Keratinocyte (primary cell): ENCODE measurements at regions not wholly inside any gene's neighbourhood (a gene's known extent, or its start where the extent isn't known, plus 50 kb on each side); places are given as distances from the start of the nearest gene placed in this dataset.

Source experiments
- DNase-seq: peaks from one replicate; pipeline ENCODE4 v3.0.0-alpha.2; 2011; ENCODE audit warnings: low read depth, missing footprints, low spot score
- FAIRE-seq: peaks from 2 replicates; lab custom pipeline; 2011; peaks lifted over from hg19 to GRCh38; lab: Jason Lieb, UNC
- H2AFZ ChIP-seq: 2 replicates; pipeline ENCODE4 v1.6.0; 2012; ENCODE audit warnings: low read length, control low read depth, inconsistent platforms; ENCODE audit not compliant: control insufficient read depth
- H3K27ac ChIP-seq: 2 replicates; pipeline ENCODE4 v1.5.1; 2011; ENCODE audit warnings: low read length; ENCODE audit not compliant: control insufficient read depth, insufficient read depth
- H3K27me3 ChIP-seq: 3 replicates; pipeline ENCODE4 v1.6.0; 2011; ENCODE audit warnings: low read length; ENCODE audit not compliant: control insufficient read depth, insufficient read depth; ENCODE audit errors: extremely low read depth
- H3K36me3 ChIP-seq, 2 experiments: 2 replicates in 1 of 2; 3 replicates in 1 of 2; pipeline ENCODE4 v1.5.1; 2011; ENCODE audit warnings: low read length in 2 of 2, mild to moderate bottlenecking in 1 of 2; ENCODE audit not compliant: control insufficient read depth in 2 of 2, insufficient read depth in 2 of 2; ENCODE audit errors: extremely low read depth in 1 of 2
- H3K4me1 ChIP-seq: 3 replicates; pipeline ENCODE4 v1.5.1; 2011; ENCODE audit warnings: low read length; ENCODE audit not compliant: control insufficient read depth, insufficient read depth; ENCODE audit errors: extremely low read depth
- H3K4me2 ChIP-seq: 3 replicates; pipeline ENCODE4 v1.6.0; 2011; ENCODE audit warnings: low read depth, low read length; ENCODE audit not compliant: control insufficient read depth, insufficient read depth; ENCODE audit errors: extremely low read depth
- H3K4me3 ChIP-seq, 3 experiments: fragments of 200-600 bp in 1 of 3; sonication (generic) in 1 of 3; 2 replicates in 2 of 3; 3 replicates in 1 of 3; pipeline ENCODE4 v1.5.1; 2011 to 2016; ENCODE audit warnings: low read length in 3 of 3, mild to moderate bottlenecking in 3 of 3, control low read depth in 2 of 3, inconsistent platforms in 1 of 3, low read depth in 1 of 3, mixed read lengths in 1 of 3, mixed run types in 1 of 3, moderate library complexity in 1 of 3; ENCODE audit not compliant: control insufficient read depth in 2 of 3, insufficient read depth in 2 of 3; ENCODE audit errors: extremely low read depth in 1 of 3
- H3K79me2 ChIP-seq: 2 replicates; pipeline ENCODE4 v1.6.0; 2012; ENCODE audit warnings: low read length; ENCODE audit not compliant: control insufficient read depth, insufficient read depth
- H3K9ac ChIP-seq: 3 replicates; pipeline ENCODE4 v1.6.0; 2011; ENCODE audit warnings: low read length; ENCODE audit not compliant: control insufficient read depth, insufficient read depth; ENCODE audit errors: extremely low read depth
- H3K9me1 ChIP-seq: 3 replicates; pipeline ENCODE4 v1.6.0; 2011; ENCODE audit warnings: low read length; ENCODE audit not compliant: control insufficient read depth, insufficient read depth; ENCODE audit errors: extremely low read depth
- H3K9me3 ChIP-seq: 2 replicates; pipeline ENCODE4 v1.5.1; 2012; ENCODE audit warnings: low read depth, low read length; ENCODE audit not compliant: control insufficient read depth
- H4K20me1 ChIP-seq: 3 replicates; pipeline ENCODE4 v1.6.0; 2011; ENCODE audit warnings: low read length; ENCODE audit not compliant: control insufficient read depth, insufficient read depth; ENCODE audit errors: extremely low read depth
- CTCF ChIP-seq, 3 experiments: IDR thresholded peaks in 1 of 3; conservative IDR thresholded peaks in 1 of 3; optimal IDR thresholded peaks in 1 of 3; 2 replicates in 2 of 3; 3 replicates in 1 of 3; pipeline versions ENCODE3 to v1.5.1; 2011; ENCODE audit warnings: low read length in 3 of 3, mild to moderate bottlenecking in 3 of 3, moderate library complexity in 2 of 3, control low read depth in 1 of 3, inconsistent platforms in 1 of 3; ENCODE audit not compliant: insufficient read depth in 2 of 3; ENCODE audit errors: extremely low read depth in 1 of 3
- EZH2 ChIP-seq: IDR thresholded peaks from one replicate; pipeline ENCODE4 v1.6.1; 2012; ENCODE audit warnings: inconsistent platforms, mild to moderate bottlenecking, low read length, moderate library complexity
- dilution Hi-C: fragments of 300-500 bp; cut with MboI; formaldehyde crosslinking; loops from one replicate; pipeline ENCODE4 v1.7.0; 2020; ENCODE audit warnings: low sequenced_read_pairs; ENCODE audit not compliant: extremely low pct_ligation_motif_present

GRCh38 chr6:78062993-78063392, 410.2 kb downstream of the MEI4 start:
- FAIRE-seq (no peak), DNase-seq (no peak)

GRCh38 chr6:78076371-78076770, 423.5 kb downstream of the MEI4 start:
- no peak for FAIRE-seq
- dilution Hi-C loops = no loop called here

More at GRCh38 chr6:78062993-78063392, 410.2 kb downstream of the MEI4 start:
- Histone ChIP-seq H3K4me1 (no peaks in the 10 kb centered on the region), H3K79me2 (no peaks in the 10 kb centered on the region), H3K4me2 (no peak overlapping the region), H4K20me1 (no peaks in the 10 kb centered on the region), H3K9me1 (no peaks in the 10 kb centered on the region), H3K27me3 (no peaks in the 10 kb centered on the region), H3K9me3 (no peaks in the 10 kb centered on the region), H3K36me3 (no peaks in the 10 kb centered on the region), H3K4me3 (no peak overlapping the region), H3K9ac (no peak overlapping the region), H2AFZ (no peak overlapping the region), H3K27ac (no peak overlapping the region)
- TF ChIP-seq CTCF (optimal IDR thresholded peaks at IDR 0.05 in 1 of 3, IDR thresholded peaks at IDR 0.05 in 1 of 3, conservative IDR thresholded peaks at IDR 0.05 in 1 of 3; ENCODE audit: extremely low read depth in 1 of 3, insufficient read depth in 2 of 3, low read length in 3 of 3) = no peak
- TF ChIP-seq EZH2 = no peak
- dilution Hi-C loops = no loop called here

More at GRCh38 chr6:78076371-78076770, 423.5 kb downstream of the MEI4 start:
- H3K9me1 ChIP-seq = no peaks in the 10 kb centered on the region
- TF ChIP-seq CTCF (optimal IDR thresholded peaks at IDR 0.05 in 1 of 3, IDR thresholded peaks at IDR 0.05 in 1 of 3, conservative IDR thresholded peaks at IDR 0.05 in 1 of 3; ENCODE audit: extremely low read depth in 1 of 3, insufficient read depth in 2 of 3, low read length in 3 of 3) (no peak), EZH2 (no peak)
- no peak overlapping the region for H3K27ac ChIP-seq
- H3K9ac ChIP-seq = no peak overlapping the region
- H3K36me3 ChIP-seq = no peaks in the 10 kb centered on the region
- H3K4me1 ChIP-seq = no peaks in the 10 kb centered on the region
- no peak for DNase-seq
- H3K9me3 ChIP-seq = no peaks in the 10 kb centered on the region
- no peaks in the 10 kb centered on the region for H3K79me2 ChIP-seq
- H3K4me2 ChIP-seq = no peak overlapping the region
- H4K20me1 ChIP-seq = no peaks in the 10 kb centered on the region
- H3K4me3 ChIP-seq = no peak overlapping the region
- H3K27me3 ChIP-seq = no peaks in the 10 kb centered on the region
- H2AFZ ChIP-seq = no peak overlapping the region
